ENCODE measurements at regions not wholly inside any gene's neighbourhood (a gene's known extent, or its start where the extent isn't known, plus 50 kb on each side); places are given as distances from the start of the nearest gene placed in this dataset.
"Not testable (repeated sequence)": the region's sequence is repeated elsewhere in the genome, so short reads cannot be mapped to it uniquely, and the experiment has no call there.

DNA sequence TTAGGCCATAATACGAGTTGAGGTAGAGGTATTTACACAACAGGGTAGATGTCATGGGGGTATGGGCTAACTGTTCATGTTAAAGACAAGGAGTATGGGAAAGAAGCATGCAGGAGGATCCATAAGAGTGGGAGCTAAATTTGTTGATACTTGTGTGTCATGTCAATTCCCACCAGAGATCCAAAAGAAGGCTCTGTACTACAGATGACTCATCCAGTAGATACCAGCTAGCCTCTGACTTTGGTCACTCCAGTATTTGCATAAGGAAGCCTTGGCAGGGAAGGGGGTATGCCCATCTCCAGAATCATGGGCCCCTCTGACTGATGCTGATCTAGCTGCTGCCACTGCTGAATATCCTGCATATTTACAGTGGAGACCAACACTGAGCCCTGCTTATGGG lies 743.7 kb upstream of the GRAMD2B start:
- no peaks in the 10 kb centered on the region for H3K4me1 ChIP-seq (ENCODE audit: insufficient read depth, low read length)
- H3K9me3 ChIP-seq (ENCODE audit: low read depth, low read length) = no peaks in the 10 kb centered on the region
- no peak overlapping the region for H3K4me3 ChIP-seq (ENCODE audit: low read length)
- no peaks in the 10 kb centered on the region for H3K27me3 ChIP-seq (ENCODE audit: insufficient read depth, low read length)

DNA sequence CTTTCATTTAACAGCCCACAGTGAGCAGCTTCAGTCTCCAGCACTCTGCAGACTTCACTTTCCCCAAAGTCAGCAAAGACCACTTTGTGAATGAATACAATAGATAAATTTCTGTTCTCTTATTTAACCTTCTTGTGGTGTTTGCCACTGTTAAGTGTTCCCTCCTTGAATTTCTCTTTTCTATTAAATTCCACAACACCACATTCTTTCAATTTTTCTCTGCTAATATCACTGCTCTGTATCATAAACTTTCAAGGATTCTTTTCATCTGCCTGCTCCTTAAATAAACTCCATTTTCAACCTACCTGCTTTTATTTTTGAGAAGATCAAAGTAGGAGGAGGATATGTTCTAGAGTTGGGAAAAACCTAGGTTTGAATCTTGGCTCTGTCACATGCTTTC lies 739.5 kb upstream of the GRAMD2B start:
- Histone ChIP-seq H3K4me1 (ENCODE audit: insufficient read depth, low read length) (no peaks in the 10 kb centered on the region), H3K4me3 (ENCODE audit: low read length) (no peak overlapping the region), H3K9me3 (ENCODE audit: low read depth, low read length) (no peaks in the 10 kb centered on the region), H3K27me3 (ENCODE audit: insufficient read depth, low read length) (no peaks in the 10 kb centered on the region)

DNA sequence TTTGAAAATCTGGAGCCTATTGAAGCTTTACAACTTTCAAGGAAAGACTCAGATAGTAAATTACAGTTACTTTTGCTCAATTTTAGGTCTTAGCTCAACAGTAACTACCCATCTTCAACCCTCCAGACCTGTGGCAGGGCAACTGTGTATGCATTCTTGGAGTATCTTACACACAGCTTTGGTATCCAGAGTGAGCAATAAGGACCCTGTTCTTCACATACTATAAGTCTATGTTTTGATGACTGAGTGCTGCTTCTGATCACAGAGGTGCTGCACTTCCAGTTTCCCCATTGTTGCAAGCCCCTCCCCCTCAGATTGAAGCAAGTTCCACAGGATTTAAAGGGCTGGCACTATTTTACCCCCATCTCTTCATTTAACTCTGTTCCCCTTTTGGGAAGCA lies 737.4 kb upstream of the GRAMD2B start:
- H3K4me1 ChIP-seq (ENCODE audit: insufficient read depth, low read length) = no peaks in the 10 kb centered on the region
- H3K27me3 ChIP-seq (ENCODE audit: insufficient read depth, low read length) = no peaks in the 10 kb centered on the region
- no peaks in the 10 kb centered on the region for H3K9me3 ChIP-seq (ENCODE audit: low read depth, low read length)
- no peak overlapping the region for H3K4me3 ChIP-seq (ENCODE audit: low read length)

DNA sequence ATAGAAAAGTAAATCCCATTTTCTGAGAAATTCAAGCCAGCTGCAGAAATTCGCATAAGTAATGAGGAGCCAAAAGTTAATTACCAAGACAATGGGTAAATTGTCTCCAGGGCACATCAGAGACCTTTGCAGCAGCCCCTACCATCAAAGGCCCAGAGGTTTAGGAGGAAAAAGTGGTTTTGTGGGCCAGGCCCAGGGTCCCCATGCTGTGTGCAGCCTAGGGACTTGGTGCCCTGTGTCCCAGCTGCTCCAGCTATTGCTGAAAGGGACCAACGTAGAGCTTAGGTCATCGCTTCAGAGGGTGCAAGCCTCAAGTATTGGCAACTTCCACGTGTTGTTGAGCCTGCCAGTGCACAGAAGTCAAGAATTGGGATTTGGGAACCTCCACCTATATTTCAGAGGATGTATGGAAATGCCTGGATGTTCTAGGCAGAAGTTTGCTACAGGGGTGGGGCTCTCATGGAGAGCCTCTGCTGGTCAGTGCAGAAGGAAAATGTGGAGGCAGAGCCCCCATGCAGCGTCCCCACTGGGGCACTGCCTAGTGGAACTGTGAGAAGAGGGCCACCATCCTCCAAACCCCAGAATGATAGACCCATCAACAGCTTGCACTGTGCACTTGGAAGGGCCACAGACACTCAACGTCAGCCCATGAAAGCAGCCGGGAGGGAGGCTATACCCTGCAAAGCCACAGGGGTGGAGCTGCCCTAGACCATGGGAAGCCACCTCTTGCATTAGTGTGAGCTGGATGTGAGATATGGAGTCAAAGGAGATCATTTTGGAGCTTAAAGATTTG lies 731.3 kb upstream of the GRAMD2B start:
- not testable (repeated sequence) for H3K9me3 ChIP-seq (ENCODE audit: low read depth, low read length); H3K4me3 ChIP-seq (ENCODE audit: low read length); H3K4me1 ChIP-seq (ENCODE audit: insufficient read depth, low read length); H3K27me3 ChIP-seq (ENCODE audit: insufficient read depth, low read length)

DNA sequence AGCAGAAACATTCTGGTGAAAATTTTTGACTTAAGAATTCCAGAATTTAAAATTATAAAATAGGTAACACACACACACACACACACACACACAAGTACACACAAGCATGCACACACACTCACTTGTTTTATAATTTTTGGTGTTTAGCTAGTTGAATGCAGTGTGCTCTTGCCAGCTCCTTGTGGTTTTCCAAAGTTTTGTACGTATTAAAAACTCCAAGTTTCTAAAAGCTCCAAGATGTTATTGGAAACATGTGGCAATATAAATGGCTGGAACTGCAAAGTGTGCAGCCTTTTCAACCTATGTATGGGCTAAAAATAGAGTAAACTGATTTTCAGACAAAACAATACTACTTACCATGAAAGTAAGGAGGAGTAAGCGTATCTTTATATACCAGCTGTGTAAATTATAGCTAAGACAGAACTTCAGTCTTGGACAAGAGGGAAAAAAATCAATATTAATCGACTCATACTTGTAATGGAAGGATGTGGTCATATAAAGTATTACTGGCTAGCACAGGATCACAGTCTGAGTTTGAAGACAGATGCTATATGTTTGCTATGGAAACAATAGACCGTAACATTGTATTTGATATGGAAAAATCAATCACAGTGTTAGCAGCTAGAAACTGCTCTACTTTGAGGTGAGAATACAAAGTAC lies 727.1 kb upstream of the GRAMD2B start:
- Histone ChIP-seq H3K9me3 (ENCODE audit: low read depth, low read length) (no peaks in the 10 kb centered on the region), H3K4me1 (ENCODE audit: insufficient read depth, low read length) (no peaks in the 10 kb centered on the region), H3K4me3 (ENCODE audit: low read length) (no peak overlapping the region), H3K27me3 (ENCODE audit: insufficient read depth, low read length) (no peaks in the 10 kb centered on the region)

DNA sequence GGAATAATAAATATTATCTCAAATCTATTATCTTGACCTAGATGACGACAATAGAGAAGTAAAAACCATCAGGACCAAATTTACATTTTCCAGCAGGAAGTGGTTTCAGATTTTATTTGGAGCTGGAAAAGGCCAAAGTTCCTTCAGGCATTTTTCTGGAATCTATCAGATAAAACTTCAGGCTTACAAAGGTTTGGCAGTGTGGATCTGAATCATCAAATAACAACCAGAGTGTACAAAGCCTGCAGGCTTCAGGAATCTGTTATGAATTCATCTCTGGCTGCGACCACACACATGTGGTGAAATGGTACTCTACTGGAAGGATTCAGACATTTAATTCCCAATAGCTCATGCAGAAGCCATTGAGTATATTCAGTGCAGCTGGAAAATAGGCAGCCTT lies 726.4 kb upstream of the GRAMD2B start:
- no peaks in the 10 kb centered on the region for H3K27me3 ChIP-seq (ENCODE audit: insufficient read depth, low read length)
- no peaks in the 10 kb centered on the region for H3K4me1 ChIP-seq (ENCODE audit: insufficient read depth, low read length)
- H3K9me3 ChIP-seq (ENCODE audit: low read depth, low read length) = no peaks in the 10 kb centered on the region
- H3K4me3 ChIP-seq (ENCODE audit: low read length) = no peak overlapping the region

DNA sequence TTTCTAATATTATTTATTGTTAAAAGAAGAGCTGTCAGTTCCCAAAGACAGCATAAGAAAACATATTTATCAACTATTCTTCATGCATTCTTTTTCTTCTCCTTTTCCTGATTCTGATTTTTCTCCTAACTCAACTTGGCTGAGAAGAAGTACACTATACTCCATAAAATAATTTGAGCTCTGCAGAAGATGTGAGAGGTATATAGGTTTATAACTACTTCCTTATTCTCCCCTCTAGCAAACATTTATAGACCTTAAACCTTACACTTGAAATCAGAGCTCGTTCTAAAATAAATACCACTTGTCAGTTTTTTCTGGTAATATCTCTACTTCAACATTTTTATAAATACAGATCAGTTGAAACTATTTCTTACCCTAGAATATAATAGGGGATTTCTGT lies 724.8 kb upstream of the GRAMD2B start:
- H3K4me1 ChIP-seq (ENCODE audit: insufficient read depth, low read length) = no peaks in the 10 kb centered on the region
- H3K9me3 ChIP-seq (ENCODE audit: low read depth, low read length) = peaks cover 1% of the 10 kb centered on the region
- H3K4me3 ChIP-seq (ENCODE audit: low read length) = no peak overlapping the region

DNA sequence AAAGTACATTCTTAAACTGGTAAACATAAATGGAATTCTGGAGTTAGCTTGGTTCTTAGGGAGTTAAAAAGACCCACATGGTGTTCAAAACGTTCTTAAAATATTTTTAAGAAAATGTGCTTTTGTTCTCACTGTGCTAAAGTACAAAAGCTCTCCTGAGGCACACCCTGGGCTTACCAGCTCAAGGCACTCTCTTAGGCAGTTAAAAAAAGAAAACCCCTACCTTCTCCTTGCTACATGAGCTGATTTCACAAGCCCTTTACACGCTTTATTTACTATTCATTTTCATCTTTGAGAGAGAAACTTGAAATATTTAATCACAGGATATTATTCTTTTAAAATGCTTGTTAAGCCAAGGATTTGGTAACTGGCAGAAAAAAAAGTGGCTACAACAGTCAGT lies 723.3 kb upstream of the GRAMD2B start:
- H3K4me1 ChIP-seq (ENCODE audit: insufficient read depth, low read length) = no peaks in the 10 kb centered on the region
- no peak overlapping the region for H3K4me3 ChIP-seq (ENCODE audit: low read length)
- no peaks in the 10 kb centered on the region for H3K27me3 ChIP-seq (ENCODE audit: insufficient read depth, low read length)
- peaks cover 13% of the 10 kb centered on the region for H3K9me3 ChIP-seq (ENCODE audit: low read depth, low read length)

More for the DNA sequence above, 724.8 kb upstream of the GRAMD2B start:
- H3K27me3 ChIP-seq (ENCODE audit: insufficient read depth, low read length) = no peaks in the 10 kb centered on the region

DNA sequence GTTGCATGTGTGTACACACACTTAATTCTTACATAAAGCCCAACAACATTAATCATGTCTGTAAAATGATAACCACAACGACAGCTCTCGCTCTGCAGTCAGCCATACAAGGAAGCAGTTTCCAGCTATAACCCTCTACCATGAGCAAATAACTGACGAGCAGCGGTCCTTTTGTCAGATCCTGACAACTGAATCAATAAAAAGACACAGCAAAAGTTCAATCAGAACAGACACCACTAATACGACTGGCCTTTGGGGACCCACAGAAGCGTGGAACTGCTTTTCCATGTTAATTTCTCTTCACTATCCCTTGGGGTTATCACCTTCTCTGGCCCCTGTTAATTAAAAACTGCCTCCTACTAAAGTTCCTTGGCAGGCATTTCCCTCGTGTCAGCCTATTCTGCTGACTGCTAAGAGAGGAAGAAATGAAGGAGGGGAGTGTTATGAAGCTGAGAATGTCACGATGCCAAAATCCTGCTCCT lies 722.8 kb upstream of the GRAMD2B start:
- no peaks in the 10 kb centered on the region for H3K4me1 ChIP-seq (ENCODE audit: insufficient read depth, low read length)
- H3K4me3 ChIP-seq (ENCODE audit: low read length) = no peak overlapping the region
- H3K27me3 ChIP-seq (ENCODE audit: insufficient read depth, low read length) = no peaks in the 10 kb centered on the region
- H3K9me3 ChIP-seq (ENCODE audit: low read depth, low read length) = peaks cover 16% of the 10 kb centered on the region

DNA sequence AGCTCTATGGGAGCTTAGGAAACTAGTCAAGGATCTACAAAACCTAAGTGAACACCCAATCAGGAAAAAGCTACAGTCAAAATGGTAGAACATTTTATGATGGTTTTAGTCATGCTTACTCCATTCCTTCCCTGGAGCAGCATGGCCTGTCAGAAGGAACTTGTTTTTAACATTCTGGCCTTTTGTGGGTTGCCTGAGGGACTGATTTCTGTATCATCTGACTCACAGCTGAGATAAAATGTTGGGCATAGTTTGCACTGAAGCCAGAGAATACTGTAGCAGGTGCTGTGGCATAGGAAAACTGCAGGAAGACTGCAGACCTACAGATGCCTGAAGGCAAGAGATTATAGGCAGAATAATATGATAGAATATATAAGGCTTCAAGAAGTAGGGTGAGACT lies 719.6 kb upstream of the GRAMD2B start:
- no peaks in the 10 kb centered on the region for H3K27me3 ChIP-seq (ENCODE audit: insufficient read depth, low read length)
- no peak overlapping the region for H3K4me3 ChIP-seq (ENCODE audit: low read length)
- H3K4me1 ChIP-seq (ENCODE audit: insufficient read depth, low read length) = no peaks in the 10 kb centered on the region
- peaks cover 16% of the 10 kb centered on the region for H3K9me3 ChIP-seq (ENCODE audit: low read depth, low read length)

DNA sequence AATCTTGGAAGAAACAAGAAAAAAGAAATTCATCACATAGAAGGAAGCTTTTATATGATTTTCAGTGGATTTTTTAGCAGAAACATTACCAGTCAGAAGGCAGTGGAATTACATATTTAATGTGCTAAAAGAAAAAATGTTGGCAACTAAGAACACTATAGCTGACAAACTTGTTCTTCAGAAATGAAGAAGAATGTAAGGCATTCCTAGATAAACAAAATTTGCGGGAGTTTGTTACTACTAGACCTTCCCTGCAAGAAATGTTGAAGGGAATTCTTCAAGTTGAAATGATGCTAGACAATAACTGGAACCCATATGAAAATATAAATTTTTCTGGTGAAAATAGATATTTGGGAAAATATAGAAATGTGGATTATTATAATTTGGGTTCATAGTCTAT lies 718.3 kb upstream of the GRAMD2B start:
- H3K27me3 ChIP-seq (ENCODE audit: insufficient read depth, low read length) = no peaks in the 10 kb centered on the region
- H3K4me3 ChIP-seq (ENCODE audit: low read length) = no peak overlapping the region
- H3K9me3 ChIP-seq (ENCODE audit: low read depth, low read length) = peaks cover 16% of the 10 kb centered on the region
- no peaks in the 10 kb centered on the region for H3K4me1 ChIP-seq (ENCODE audit: insufficient read depth, low read length)

DNA sequence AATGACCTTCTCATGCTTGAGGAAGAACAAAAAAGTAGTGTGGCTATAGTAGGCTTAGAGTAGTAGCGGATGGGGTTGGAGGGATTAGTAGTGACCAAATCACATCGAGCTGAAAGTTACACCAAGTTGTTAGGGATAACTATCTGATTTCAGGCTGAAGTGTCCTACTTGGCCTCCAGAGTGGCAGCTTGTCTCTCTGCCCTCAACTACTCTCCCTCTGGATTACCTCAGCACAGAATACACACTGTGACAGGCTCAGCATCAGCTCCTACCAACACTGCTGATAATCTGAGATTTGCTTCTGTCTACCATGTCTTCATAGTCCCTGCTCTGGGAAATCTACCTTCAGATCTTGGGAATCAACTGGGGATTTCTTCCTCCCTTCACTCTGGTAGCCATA lies 714.6 kb upstream of the GRAMD2B start:
- Histone ChIP-seq H3K4me3 (ENCODE audit: low read length) (no peak overlapping the region), H3K9me3 (ENCODE audit: low read depth, low read length) (peaks cover 14% of the 10 kb centered on the region), H3K4me1 (ENCODE audit: insufficient read depth, low read length) (no peaks in the 10 kb centered on the region), H3K27me3 (ENCODE audit: insufficient read depth, low read length) (no peaks in the 10 kb centered on the region)

DNA sequence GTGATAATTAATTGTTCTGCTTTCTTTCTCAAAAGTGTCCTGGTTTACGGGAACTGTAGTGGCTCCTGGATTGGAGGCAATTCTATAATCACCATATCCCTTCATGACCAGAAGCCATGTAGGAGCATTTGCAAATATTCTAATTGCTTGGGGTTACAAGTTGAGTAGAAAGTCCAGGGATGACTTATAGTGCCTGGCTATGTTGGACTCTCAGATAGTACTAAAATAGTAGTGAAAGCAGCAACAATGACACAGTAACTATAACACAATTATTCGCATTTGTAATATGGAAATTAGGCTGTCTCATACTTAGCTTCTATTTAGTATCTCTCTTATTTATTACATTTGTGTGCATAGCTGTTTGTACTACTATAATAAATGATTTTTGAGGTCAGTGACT lies 712.5 kb upstream of the GRAMD2B start:
- H3K9me3 ChIP-seq (ENCODE audit: low read depth, low read length) = no peaks in the 10 kb centered on the region
- no peak overlapping the region for H3K4me3 ChIP-seq (ENCODE audit: low read length)
- H3K4me1 ChIP-seq (ENCODE audit: insufficient read depth, low read length) = no peaks in the 10 kb centered on the region
- H3K27me3 ChIP-seq (ENCODE audit: insufficient read depth, low read length) = no peaks in the 10 kb centered on the region

DNA sequence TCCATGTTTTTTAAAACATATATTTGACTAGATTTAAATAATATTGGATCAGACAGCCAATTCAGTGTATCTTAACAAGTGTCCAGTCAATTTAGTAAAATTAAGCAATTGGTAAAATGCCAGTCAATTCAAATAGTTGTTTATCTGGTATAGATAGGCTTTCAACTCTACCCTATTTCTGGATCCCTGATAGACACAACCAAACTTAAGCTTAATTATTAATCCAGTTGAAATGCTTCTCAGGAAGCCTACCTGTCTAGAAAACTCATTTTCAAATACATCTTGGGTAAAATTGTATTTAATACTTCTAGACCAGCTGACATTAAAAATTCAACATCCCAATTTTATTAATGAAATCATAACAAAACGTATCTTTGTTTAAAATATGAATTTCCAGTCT lies 710.8 kb upstream of the GRAMD2B start:
- Histone ChIP-seq H3K4me1 (ENCODE audit: insufficient read depth, low read length) (no peaks in the 10 kb centered on the region), H3K27me3 (ENCODE audit: insufficient read depth, low read length) (no peaks in the 10 kb centered on the region), H3K4me3 (ENCODE audit: low read length) (no peak overlapping the region), H3K9me3 (ENCODE audit: low read depth, low read length) (no peaks in the 10 kb centered on the region)

DNA sequence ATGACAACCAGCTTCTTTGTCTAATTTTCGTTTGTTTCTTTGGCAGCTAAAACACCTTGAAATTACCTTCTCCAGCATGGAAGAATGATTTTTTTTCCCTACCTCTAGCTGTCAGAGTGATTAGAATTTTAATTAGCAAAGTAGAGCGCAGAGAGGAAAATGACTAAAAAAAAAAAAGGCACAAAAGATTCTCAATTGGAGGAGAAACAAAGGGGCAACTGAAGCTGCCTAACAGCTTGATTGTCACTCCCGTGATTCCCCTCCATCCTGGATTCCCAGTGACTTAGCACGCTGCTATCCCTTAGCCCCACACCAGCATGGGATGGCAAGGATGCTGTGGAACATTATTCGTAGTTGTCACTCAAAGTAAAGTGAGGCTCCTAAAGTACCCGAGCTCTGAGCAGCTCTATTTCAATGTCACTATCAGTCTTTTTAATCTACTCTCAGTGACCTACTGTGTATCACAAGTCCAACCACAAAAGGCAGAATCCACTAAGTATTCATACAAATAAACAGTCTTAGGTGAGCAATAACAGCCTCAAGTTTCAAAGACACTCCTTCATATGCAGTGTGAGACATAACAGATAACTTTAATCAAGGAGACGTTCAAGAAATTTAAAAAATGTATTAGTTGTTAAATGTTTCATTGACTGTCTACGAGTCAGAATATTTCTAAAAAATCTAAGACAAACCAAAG lies 710.0 kb upstream of the GRAMD2B start:
- Histone ChIP-seq H3K4me1 (ENCODE audit: insufficient read depth, low read length) (no peaks in the 10 kb centered on the region), H3K9me3 (ENCODE audit: low read depth, low read length) (no peaks in the 10 kb centered on the region), H3K27me3 (ENCODE audit: insufficient read depth, low read length) (no peaks in the 10 kb centered on the region), H3K4me3 (ENCODE audit: low read length) (no peak overlapping the region)

All from mononuclear cell (primary cell).